ENCODE measurements at regions not wholly inside any gene's neighbourhood (a gene's known extent, or its start where the extent isn't known, plus 50 kb on each side); places are given as distances from the start of the nearest gene placed in this dataset.

DNA sequence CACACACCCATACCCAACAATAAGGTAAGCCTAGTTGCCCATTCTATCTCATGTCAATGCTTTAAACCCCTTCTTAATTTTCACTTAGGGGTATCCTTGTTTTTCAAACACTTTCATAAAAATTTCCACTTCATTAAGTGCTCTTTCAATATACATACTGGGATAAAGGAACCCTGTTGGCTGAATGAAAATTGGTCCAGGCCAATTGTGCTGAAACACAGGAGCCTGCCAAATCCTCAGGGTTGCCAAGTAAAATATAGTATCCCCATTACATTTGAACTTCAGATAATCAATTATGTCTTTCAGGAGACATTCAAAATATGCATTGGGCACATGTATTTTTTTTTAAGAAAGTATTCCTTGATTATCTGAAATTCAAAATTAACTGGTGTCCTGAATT is 1131.1 kb downstream of the SLITRK1 start (continued):
- no peak for TF ChIP-seq NFYB (IDR thresholded peaks at IDR 0.05; ENCODE audit: insufficient read depth, low read depth, low read length)
- no peak for TF ChIP-seq SIN3A (IDR thresholded peaks at IDR 0.05; ENCODE audit: low read depth, low read length)
- no peak for TF ChIP-seq JUND (IDR thresholded peaks at IDR 0.05; ENCODE audit: low read depth, low read length)

DNA sequence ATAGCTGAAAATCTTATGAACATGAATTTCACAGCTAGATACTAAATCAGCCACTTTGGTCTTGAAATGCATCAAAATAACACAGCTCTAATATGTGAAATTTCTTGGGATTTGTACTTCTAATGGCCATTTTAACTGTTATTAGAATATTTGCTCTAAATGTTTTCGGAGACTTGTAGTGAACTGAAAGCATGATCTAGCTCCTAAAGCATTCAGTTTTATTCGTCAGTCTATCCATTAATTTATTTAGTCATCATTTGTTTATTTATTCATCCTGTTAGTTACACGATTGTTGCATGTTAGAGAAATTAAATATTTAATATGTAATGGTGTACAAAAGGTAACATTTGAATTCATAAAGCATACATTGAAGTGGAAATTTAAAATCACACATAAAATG is 1132.7 kb downstream of the SLITRK1 start:
- in situ Hi-C loops (cut with MboI) (no loop called here), intact Hi-C loops (cut with micrococcal nuclease; ENCODE audit: unreplicated experiment) (no loop called here)
- no peak for ATAC-seq
- H3K9ac ChIP-seq (ENCODE audit: control insufficient read depth, insufficient read depth, low read length), result no peak overlapping the region
- no peak overlapping the region for H3K4me2 ChIP-seq (ENCODE audit: control insufficient read depth, insufficient read depth)
- no peak overlapping the region for H3K27ac ChIP-seq (ENCODE audit: control insufficient read depth, insufficient read depth)
- H3K36me3 ChIP-seq (ENCODE audit: control insufficient read depth in 2 of 2, insufficient read depth in 2 of 2, low read length in 1 of 2), result no peaks in the 10 kb centered on the region
- H3K79me2 ChIP-seq (ENCODE audit: control insufficient read depth, insufficient read depth, low read length), result no peaks in the 10 kb centered on the region
- no peak for DNase-seq (ENCODE audit: low read depth, low spot score)
- CTCF ChIA-PET, result interaction anchor here (1.6 kb wide), 1 partner anchor 11 kb away, joined by 3 read pairs; no protein-coding TSS in a partner anchor
- no peaks in the 10 kb centered on the region for H3K9me3 ChIP-seq (replicated peaks; ENCODE audit: control insufficient read depth, insufficient read depth, low read length)
- H3K4me1 ChIP-seq (ENCODE audit: control insufficient read depth, insufficient read depth, low read length), result no peaks in the 10 kb centered on the region
- no peaks in the 10 kb centered on the region for H4K20me1 ChIP-seq (ENCODE audit: control insufficient read depth, insufficient read depth)
- H2AFZ ChIP-seq (ENCODE audit: control insufficient read depth, low read depth, low read length), result no peak overlapping the region
- SMC1A ChIA-PET (ENCODE audit: uncharacterized antibody, unreplicated experiment), result no interaction called here
- POLR2A ChIA-PET, result no interaction called here
- no peak overlapping the region for H3K4me3 ChIP-seq
- no TSS peak for BruUV-seq (replicated peaks)
- no peak for FAIRE-seq
- H3K27me3 ChIP-seq (replicated peaks in 1 of 2; ENCODE audit: control insufficient read depth in 2 of 2, insufficient read depth in 2 of 2, low read length in 1 of 2), result no peaks in the 10 kb centered on the region
- RAD21 ChIA-PET (ENCODE audit: unreplicated experiment), result no interaction called here
- WGBS (ENCODE audit: insufficient coverage, insufficient replicate concordance, low lambda C conversion rate, missing lambda C conversion rate), result 25% methylated on average over 3 of the region's 3 CpGs
- TF ChIP-seq, protein P1, sequence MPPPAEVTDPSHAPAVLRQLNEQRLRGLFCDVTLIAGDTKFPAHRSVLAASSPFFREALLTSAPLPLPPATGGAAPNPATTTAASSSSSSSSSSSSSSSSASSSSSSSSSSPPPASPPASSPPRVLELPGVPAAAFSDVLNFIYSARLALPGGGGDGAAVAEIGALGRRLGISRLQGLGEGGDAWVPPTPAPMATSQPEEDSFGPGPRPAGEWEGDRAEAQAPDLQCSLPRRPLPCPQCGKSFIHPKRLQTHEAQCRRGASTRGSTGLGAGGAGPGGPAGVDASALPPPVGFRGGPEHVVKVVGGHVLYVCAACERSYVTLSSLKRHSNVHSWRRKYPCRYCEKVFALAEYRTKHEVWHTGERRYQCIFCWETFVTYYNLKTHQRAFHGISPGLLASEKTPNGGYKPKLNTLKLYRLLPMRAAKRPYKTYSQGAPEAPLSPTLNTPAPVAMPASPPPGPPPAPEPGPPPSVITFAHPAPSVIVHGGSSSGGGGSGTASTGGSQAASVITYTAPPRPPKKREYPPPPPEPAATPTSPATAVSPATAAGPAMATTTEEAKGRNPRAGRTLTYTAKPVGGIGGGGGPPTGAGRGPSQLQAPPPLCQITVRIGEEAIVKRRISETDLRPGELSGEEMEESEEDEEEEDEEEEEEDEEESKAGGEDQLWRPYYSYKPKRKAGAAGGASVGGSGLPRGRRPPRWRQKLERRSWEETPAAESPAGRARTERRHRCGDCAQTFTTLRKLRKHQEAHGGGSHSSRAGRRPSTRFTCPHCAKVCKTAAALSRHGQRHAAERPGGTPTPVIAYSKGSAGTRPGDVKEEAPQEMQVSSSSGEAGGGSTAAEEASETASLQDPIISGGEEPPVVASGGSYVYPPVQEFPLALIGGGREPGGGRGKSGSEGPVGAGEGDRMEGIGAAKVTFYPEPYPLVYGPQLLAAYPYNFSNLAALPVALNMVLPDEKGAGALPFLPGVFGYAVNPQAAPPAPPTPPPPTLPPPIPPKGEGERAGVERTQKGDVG (CRISPR knock-in tag; IDR thresholded peaks at IDR 0.05), result no peak
- TF ChIP-seq RAD21 (IDR thresholded peaks at IDR 0.05; ENCODE audit: insufficient read depth, low read depth, low read length), result no peak
- TF ChIP-seq, protein P2, sequence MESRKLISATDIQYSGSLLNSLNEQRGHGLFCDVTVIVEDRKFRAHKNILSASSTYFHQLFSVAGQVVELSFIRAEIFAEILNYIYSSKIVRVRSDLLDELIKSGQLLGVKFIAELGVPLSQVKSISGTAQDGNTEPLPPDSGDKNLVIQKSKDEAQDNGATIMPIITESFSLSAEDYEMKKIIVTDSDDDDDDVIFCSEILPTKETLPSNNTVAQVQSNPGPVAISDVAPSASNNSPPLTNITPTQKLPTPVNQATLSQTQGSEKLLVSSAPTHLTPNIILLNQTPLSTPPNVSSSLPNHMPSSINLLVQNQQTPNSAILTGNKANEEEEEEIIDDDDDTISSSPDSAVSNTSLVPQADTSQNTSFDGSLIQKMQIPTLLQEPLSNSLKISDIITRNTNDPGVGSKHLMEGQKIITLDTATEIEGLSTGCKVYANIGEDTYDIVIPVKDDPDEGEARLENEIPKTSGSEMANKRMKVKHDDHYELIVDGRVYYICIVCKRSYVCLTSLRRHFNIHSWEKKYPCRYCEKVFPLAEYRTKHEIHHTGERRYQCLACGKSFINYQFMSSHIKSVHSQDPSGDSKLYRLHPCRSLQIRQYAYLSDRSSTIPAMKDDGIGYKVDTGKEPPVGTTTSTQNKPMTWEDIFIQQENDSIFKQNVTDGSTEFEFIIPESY (IDR thresholded peaks at IDR 0.05), result no peak
- TF ChIP-seq STAT3 (IDR thresholded peaks at IDR 0.05; ENCODE audit: low read depth, low read length), result no peak
- TF ChIP-seq BHLHE40 (IDR thresholded peaks at IDR 0.05; ENCODE audit: borderline replicate concordance in 1 of 2, low read depth in 2 of 2, low read length in 1 of 2), result no peak
- TF ChIP-seq, protein P3, sequence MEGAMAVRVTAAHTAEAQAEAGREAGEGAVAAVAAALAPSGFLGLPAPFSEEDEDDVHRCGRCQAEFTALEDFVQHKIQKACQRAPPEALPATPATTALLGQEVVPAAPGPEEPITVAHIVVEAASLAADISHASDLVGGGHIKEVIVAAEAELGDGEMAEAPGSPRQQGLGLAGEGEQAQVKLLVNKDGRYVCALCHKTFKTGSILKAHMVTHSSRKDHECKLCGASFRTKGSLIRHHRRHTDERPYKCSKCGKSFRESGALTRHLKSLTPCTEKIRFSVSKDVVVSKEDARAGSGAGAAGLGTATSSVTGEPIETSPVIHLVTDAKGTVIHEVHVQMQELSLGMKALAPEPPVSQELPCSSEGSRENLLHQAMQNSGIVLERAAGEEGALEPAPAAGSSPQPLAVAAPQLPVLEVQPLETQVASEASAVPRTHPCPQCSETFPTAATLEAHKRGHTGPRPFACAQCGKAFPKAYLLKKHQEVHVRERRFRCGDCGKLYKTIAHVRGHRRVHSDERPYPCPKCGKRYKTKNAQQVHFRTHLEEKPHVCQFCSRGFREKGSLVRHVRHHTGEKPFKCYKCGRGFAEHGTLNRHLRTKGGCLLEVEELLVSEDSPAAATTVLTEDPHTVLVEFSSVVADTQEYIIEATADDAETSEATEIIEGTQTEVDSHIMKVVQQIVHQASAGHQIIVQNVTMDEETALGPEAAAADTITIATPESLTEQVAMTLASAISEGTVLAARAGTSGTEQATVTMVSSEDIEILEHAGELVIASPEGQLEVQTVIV (IDR thresholded peaks at IDR 0.05; ENCODE audit: borderline replicate concordance, partially characterized antibody), result no peak
- TF ChIP-seq, protein P4, sequence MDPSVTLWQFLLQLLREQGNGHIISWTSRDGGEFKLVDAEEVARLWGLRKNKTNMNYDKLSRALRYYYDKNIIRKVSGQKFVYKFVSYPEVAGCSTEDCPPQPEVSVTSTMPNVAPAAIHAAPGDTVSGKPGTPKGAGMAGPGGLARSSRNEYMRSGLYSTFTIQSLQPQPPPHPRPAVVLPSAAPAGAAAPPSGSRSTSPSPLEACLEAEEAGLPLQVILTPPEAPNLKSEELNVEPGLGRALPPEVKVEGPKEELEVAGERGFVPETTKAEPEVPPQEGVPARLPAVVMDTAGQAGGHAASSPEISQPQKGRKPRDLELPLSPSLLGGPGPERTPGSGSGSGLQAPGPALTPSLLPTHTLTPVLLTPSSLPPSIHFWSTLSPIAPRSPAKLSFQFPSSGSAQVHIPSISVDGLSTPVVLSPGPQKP (IDR thresholded peaks at IDR 0.05; ENCODE audit: low read depth, low read length), result no peak
- TF ChIP-seq, protein P5, sequence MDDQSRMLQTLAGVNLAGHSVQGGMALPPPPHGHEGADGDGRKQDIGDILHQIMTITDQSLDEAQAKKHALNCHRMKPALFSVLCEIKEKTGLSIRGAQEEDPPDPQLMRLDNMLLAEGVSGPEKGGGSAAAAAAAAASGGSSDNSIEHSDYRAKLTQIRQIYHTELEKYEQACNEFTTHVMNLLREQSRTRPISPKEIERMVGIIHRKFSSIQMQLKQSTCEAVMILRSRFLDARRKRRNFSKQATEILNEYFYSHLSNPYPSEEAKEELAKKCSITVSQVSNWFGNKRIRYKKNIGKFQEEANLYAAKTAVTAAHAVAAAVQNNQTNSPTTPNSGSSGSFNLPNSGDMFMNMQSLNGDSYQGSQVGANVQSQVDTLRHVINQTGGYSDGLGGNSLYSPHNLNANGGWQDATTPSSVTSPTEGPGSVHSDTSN (IDR thresholded peaks at IDR 0.05; ENCODE audit: insufficient replicate concordance, low read depth, low read length), result no peak
- no peak for TF ChIP-seq POU2F2 (IDR thresholded peaks at IDR 0.05; ENCODE audit: borderline replicate concordance, low read depth, low read length)
- no peak for TF ChIP-seq SMARCA5 (IDR thresholded peaks at IDR 0.05)

Measured in GM12878 (cell line).